ENCODE measurements at regions not wholly inside any gene's neighbourhood (a gene's known extent, or its start where the extent isn't known, plus 50 kb on each side); places are given as distances from the start of the nearest gene placed in this dataset.

GRCh38 chr16:26721290-26721689, 345.4 kb upstream of the C16orf82 start:
- TF ChIP-seq CTCF (IDR thresholded peaks at IDR 0.05 in 2 of 3, conservative IDR thresholded peaks at IDR 0.05 in 1 of 3; ENCODE audit: borderline replicate concordance in 1 of 3, insufficient read depth in 1 of 3, low read depth in 2 of 3, low read length in 2 of 3) (no peak), POLR2A (IDR thresholded peaks at IDR 0.05; ENCODE audit: borderline replicate concordance, extremely low read depth, insufficient read depth, insufficient read length) (no peak), EZH2phosphoT487 (IDR thresholded peaks at IDR 0.05; ENCODE audit: borderline replicate concordance) (no peak), ELF1 (IDR thresholded peaks at IDR 0.05; ENCODE audit: borderline replicate concordance, low read depth) (no peak), ZFX (IDR thresholded peaks at IDR 0.05) (no peak)
